Kidney (tissue), 13 donors: ENCODE measurements at regions not wholly inside any gene's neighbourhood (a gene's known extent, or its start where the extent isn't known, plus 50 kb on each side); places are given as distances from the start of the nearest gene placed in this dataset.

ENCODE experiments used
- DNase-seq, 5 donors: peaks; one replicate each; pipeline ENCODE4 v3.0.0-alpha.2; 2013 to 2020
- FAIRE-seq: peaks from 2 replicates; lab custom pipeline; 2012; peaks lifted over from hg19 to GRCh38; lab: Jason Lieb, UNC
- H3K27ac ChIP-seq, 2 donors: one replicate each; pipeline ENCODE4 v1.7.0; 2013; ENCODE audit warnings: low read depth in 2 of 2, low read length in 2 of 2, inconsistent platforms in 1 of 2
- H3K27me3 ChIP-seq: one replicate; pipeline ENCODE4 v1.7.1; 2013; ENCODE audit warnings: low read length, inconsistent platforms; ENCODE audit not compliant: control insufficient read depth, insufficient read depth
- H3K36me3 ChIP-seq, 3 donors: one replicate each; pipeline versions ENCODE4 v1.7.0 to v1.7.1; 2013; ENCODE audit warnings: low read length in 3 of 3, control low read depth in 1 of 3, inconsistent platforms in 1 of 3; ENCODE audit not compliant: insufficient read depth in 3 of 3, control insufficient read depth in 2 of 3
- H3K4me1 ChIP-seq, 3 donors: one replicate each; pipeline versions ENCODE4 v1.7.0 to v1.7.1; 2013; ENCODE audit warnings: low read length in 3 of 3, inconsistent platforms in 1 of 3, low read depth in 1 of 3; ENCODE audit not compliant: control insufficient read depth in 2 of 3, insufficient read depth in 2 of 3
- H3K4me3 ChIP-seq, 3 donors: one replicate each; pipeline versions ENCODE4 v1.7.0 to v1.8.1; 2013; ENCODE audit warnings: low read length in 3 of 3, control low read depth in 1 of 3, inconsistent platforms in 1 of 3
- H3K9ac ChIP-seq, 3 donors: one replicate each; pipeline versions ENCODE4 v1.7.0 to v1.7.1; 2013; ENCODE audit warnings: low read length in 3 of 3, control low read depth in 1 of 3, inconsistent platforms in 1 of 3
- H3K9me3 ChIP-seq, 3 donors: one replicate each; pipeline versions ENCODE4 v1.7.0 to v1.7.1; 2013; ENCODE audit warnings: low read length in 3 of 3, control low read depth in 1 of 3, inconsistent platforms in 1 of 3; ENCODE audit not compliant: control insufficient read depth in 2 of 3, insufficient read depth in 1 of 3
- CTCF ChIP-seq: IDR thresholded peaks from 3 replicates; pipeline ENCODE4 v1.5.1; 2012; ENCODE audit warnings: mild to moderate bottlenecking, moderate library complexity, borderline replicate concordance; ENCODE audit not compliant: insufficient read depth; ENCODE audit errors: extremely low read depth
- intact Hi-C: fragments of 100-400 bp; cut with DNase I; formaldehyde crosslinking; loops from one replicate; pipeline ENCODE4 v1.11.1; 2022
- donor health status: control.
- donor health status: control.
- donor health status: control.
- donor health status: control.
- donor health status: control.
- donor health status: DM: yes; HTN: yes; CAD: no.
- donor health status: Normal renal cell carcinoma (clear cell type).

- no peak overlapping the region for H3K4me3 ChIP-seq
- H3K9me3 ChIP-seq: no peaks in the 10 kb centered on the region
- H3K4me1 ChIP-seq: peaks cover 0 to 10% (median 2%) of the 10 kb centered on the region in 3 donors
- H3K27ac ChIP-seq: no peak overlapping the region
- no peak for FAIRE-seq
- H3K27me3 ChIP-seq: no peaks in the 10 kb centered on the region
- H3K36me3 ChIP-seq: no peaks in the 10 kb centered on the region
- no peak for TF ChIP-seq CTCF
- H3K9ac ChIP-seq: no peak overlapping the region
- intact Hi-C loops: no loop called here
- DNase-seq: no peak
These were observed 358.4 kb upstream of the PROK2 start for GRCh38 chr3:72143322-72143721.

GRCh38 chr3:72142028-72142427, 357.1 kb upstream of the PROK2 start:
- Histone ChIP-seq H3K9ac (no peak overlapping the region), H3K9me3 (no peaks in the 10 kb centered on the region), H3K36me3 (no peaks in the 10 kb centered on the region), H3K27me3 (no peaks in the 10 kb centered on the region), H3K4me3 (no peak overlapping the region), H3K4me1 (peaks cover 0 to 10% (median 2%) of the 10 kb centered on the region in 3 donors), H3K27ac (no peak overlapping the region)
- FAIRE-seq (no peak), DNase-seq (no peak)
- intact Hi-C loops: no loop called here
- no peak for TF ChIP-seq CTCF

GRCh38 chr3:72141264-72141663, 356.3 kb upstream of the PROK2 start:
- no peaks in the 10 kb centered on the region for H3K27me3 ChIP-seq
- intact Hi-C loops: no loop called here
- H3K27ac ChIP-seq: no peak overlapping the region
- no peak for TF ChIP-seq CTCF
- no peak overlapping the region for H3K4me3 ChIP-seq
- FAIRE-seq (no peak), DNase-seq (no peak)
- H3K4me1 ChIP-seq: peaks cover 0 to 10% (median 2%) of the 10 kb centered on the region in 3 donors
- no peaks in the 10 kb centered on the region for H3K36me3 ChIP-seq
- no peaks in the 10 kb centered on the region for H3K9me3 ChIP-seq
- H3K9ac ChIP-seq: no peak overlapping the region

- no peak overlapping the region for H3K9ac ChIP-seq
- no peak overlapping the region for H3K4me3 ChIP-seq
- intact Hi-C loops: no loop called here
- no peak overlapping the region for H3K27ac ChIP-seq
- TF ChIP-seq CTCF: no peak
- H3K4me1 ChIP-seq: no peaks in the 10 kb centered on the region
- no peaks in the 10 kb centered on the region for H3K27me3 ChIP-seq
- DNase-seq: no peak
- no peaks in the 10 kb centered on the region for H3K9me3 ChIP-seq
- FAIRE-seq: no peak
- H3K36me3 ChIP-seq: no peaks in the 10 kb centered on the region
These were observed 354.4 kb upstream of the PROK2 start for GRCh38 chr3:72139316-72139715.
